Ovary (tissue), 7 donors: ENCODE measurements at regions not wholly inside any gene's neighbourhood (a gene's known extent, or its start where the extent isn't known, plus 50 kb on each side); places are given as distances from the start of the nearest gene placed in this dataset.

Source experiments
- DNase-seq, 5 donors: peaks; one replicate each; pipeline ENCODE4 v3.0.0-alpha.2; 2019 to 2020
- H3K27ac ChIP-seq, 2 donors: fragments of 200-600 bp; one replicate each; pipeline versions ENCODE4 v1.5.1 to v1.8.0; 2019 to 2022
- H3K27me3 ChIP-seq: fragments of 200-600 bp; one replicate; pipeline ENCODE4 v1.8.0; 2022
- H3K36me3 ChIP-seq: fragments of 200-600 bp; sonication (generic); one replicate; pipeline ENCODE4 v1.5.1; 2019
- H3K4me1 ChIP-seq: one replicate; pipeline ENCODE4 v1.8.1; 2013; ENCODE audit warnings: mild to moderate bottlenecking, moderate library complexity; ENCODE audit not compliant: insufficient read depth
- H3K4me3 ChIP-seq: fragments of 200-600 bp; sonication (generic); one replicate; pipeline ENCODE4 v1.5.1; 2017
- H3K9me3 ChIP-seq, 2 donors: fragments of 200-600 bp in 1 of 2; sonication (generic) in 1 of 2; one replicate each; pipeline versions ENCODE4 v1.5.1 to v1.8.1; 2013 to 2019; ENCODE audit warnings: mild to moderate bottlenecking in 1 of 2, moderate library complexity in 1 of 2
- EP300 ChIP-seq: sonication (generic); formaldehyde crosslinking; IDR thresholded peaks from one replicate; pipeline ENCODE4 v1.6.1; 2017; ENCODE audit warnings: antibody characterized with exemption
- POLR2A ChIP-seq: fragments of 450-650 bp; IDR thresholded peaks from one replicate; pipeline ENCODE4 v1.6.1; 2017; ENCODE audit warnings: antibody characterized with exemption, mild to moderate bottlenecking, moderate library complexity
- WGBS, 3 donors: extraction: QIAGEN DNeasy Blood & Tissue Kit in 1 of 3; methylation state at CpG; one replicate each; pipeline versions ENCODE4 v1.1.5 to v1.1.7; 2013 to 2017; 5-methylcytosine and 5-hydroxymethylcytosine counted together
- intact Hi-C, 4 donors: fragments of 100-400 bp; cut with DNase I; formaldehyde crosslinking; loops; one replicate each; pipeline versions ENCODE4 v1.11.0 to v1.15.1; 2022 to 2023
- TF ChIP-seq, protein P1 (sequence below), 3 donors: fragments of 450-650 bp in 2 of 3; fragments of 200-600 bp in 1 of 3; IDR thresholded peaks; one replicate each; pipeline versions ENCODE4 v1.5.1 to v1.8.0; 2016 to 2022; ENCODE audit warnings: antibody characterized with exemption in 3 of 3, mild to moderate bottlenecking in 1 of 3
- donor health status: DM: no; HTN: no; CAD: no; lungs with moderate emphysema.
- donor health status: DM: no; HTN: no; CAD: no.
- donor health status: Bipolar disorder and iron deficiency.
- donor health status: DM: no; HTN: no; CAD: no.
- donor health status: DM: yes; HTN: yes; CAD: no.

DNA sequence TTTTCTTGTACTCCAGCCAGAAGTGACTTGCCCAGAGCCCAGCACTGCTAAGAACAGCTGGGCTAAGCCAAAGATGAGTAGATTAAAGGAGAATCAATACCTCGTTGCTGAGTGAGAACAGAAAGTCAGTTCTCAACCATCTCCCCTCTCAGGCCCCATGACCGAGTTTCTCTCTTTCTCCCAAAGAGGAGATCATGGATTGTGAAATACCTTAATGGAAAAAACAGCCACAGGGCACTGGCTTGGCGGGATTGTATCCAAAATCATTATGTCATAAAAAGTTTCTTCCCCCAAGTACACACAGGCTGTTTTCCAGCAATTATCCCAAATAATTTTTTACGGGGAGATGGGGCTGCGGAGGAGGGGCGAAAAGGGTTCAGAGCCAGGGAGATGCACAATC is 111.8 kb upstream of the TMEM45B start:
- H3K27ac ChIP-seq, result no peak overlapping the region
- no peaks in the 10 kb centered on the region for H3K4me1 ChIP-seq
- DNase-seq, result no peak
- TF ChIP-seq EP300, result no peak
- TF ChIP-seq, protein P1, sequence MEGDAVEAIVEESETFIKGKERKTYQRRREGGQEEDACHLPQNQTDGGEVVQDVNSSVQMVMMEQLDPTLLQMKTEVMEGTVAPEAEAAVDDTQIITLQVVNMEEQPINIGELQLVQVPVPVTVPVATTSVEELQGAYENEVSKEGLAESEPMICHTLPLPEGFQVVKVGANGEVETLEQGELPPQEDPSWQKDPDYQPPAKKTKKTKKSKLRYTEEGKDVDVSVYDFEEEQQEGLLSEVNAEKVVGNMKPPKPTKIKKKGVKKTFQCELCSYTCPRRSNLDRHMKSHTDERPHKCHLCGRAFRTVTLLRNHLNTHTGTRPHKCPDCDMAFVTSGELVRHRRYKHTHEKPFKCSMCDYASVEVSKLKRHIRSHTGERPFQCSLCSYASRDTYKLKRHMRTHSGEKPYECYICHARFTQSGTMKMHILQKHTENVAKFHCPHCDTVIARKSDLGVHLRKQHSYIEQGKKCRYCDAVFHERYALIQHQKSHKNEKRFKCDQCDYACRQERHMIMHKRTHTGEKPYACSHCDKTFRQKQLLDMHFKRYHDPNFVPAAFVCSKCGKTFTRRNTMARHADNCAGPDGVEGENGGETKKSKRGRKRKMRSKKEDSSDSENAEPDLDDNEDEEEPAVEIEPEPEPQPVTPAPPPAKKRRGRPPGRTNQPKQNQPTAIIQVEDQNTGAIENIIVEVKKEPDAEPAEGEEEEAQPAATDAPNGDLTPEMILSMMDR (IDR thresholded peaks at IDR 0.05), result no peak
- TF ChIP-seq POLR2A, result no peak
- intact Hi-C loops, result no loop called here
- no peaks in the 10 kb centered on the region for H3K36me3 ChIP-seq
- H3K9me3 ChIP-seq, result no peaks in the 10 kb centered on the region
- 47 to 64% (median 54%) methylated on average over 6 of the region's 6 CpGs for WGBS, 3 donors
- no peaks in the 10 kb centered on the region for H3K27me3 ChIP-seq
- H3K4me3 ChIP-seq, result no peak overlapping the region

DNA sequence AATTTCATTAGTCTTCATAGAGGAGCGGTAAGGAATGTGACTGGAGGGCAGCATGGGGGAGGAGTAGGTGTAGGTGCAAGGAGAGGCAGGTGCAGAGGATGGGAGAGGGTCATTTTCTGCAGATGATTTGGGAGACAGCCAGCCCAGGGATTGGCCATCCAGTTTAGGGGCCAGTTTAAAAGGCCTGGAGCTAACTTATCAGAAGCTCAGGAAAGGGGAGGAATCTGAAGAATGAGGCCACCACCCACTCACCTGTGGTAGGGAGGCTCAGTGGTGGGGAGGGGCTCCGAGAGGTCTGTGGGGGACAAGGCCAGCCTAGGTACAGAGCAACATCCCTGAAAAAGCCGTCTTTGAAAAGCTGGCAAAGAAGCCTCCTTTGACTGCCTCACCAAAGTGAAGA is 110.8 kb upstream of the TMEM45B start:
- WGBS, 3 donors, result 69 to 78% (median 78%) methylated on average over 3 of the region's 3 CpGs
- no peak overlapping the region for H3K27ac ChIP-seq
- H3K9me3 ChIP-seq, result no peaks in the 10 kb centered on the region
- TF ChIP-seq, protein P1 (IDR thresholded peaks at IDR 0.05), result no peak
- TF ChIP-seq EP300 (no peak), POLR2A (no peak)
- no peak for DNase-seq
- no peaks in the 10 kb centered on the region for H3K27me3 ChIP-seq
- H3K4me3 ChIP-seq, result no peak overlapping the region
- H3K4me1 ChIP-seq, result no peaks in the 10 kb centered on the region
- intact Hi-C loops, result no loop called here
- H3K36me3 ChIP-seq, result no peaks in the 10 kb centered on the region

GRCh38 chr11:129705341-129705740 is 110.3 kb upstream of the TMEM45B start:
- no peaks in the 10 kb centered on the region for H3K27me3 ChIP-seq
- H3K4me1 ChIP-seq, result no peaks in the 10 kb centered on the region
- H3K9me3 ChIP-seq, result no peaks in the 10 kb centered on the region
- no peak overlapping the region for H3K27ac ChIP-seq
- intact Hi-C loops, result no loop called here
- H3K36me3 ChIP-seq, result no peaks in the 10 kb centered on the region
- TF ChIP-seq, protein P1 (IDR thresholded peaks at IDR 0.05), result no peak
- TF ChIP-seq EP300 (no peak), POLR2A (no peak)
- no peak for DNase-seq
- 76 to 82% (median 80%) methylated on average over 8 of the region's 8 CpGs for WGBS, 3 donors
- no peak overlapping the region for H3K4me3 ChIP-seq

DNA sequence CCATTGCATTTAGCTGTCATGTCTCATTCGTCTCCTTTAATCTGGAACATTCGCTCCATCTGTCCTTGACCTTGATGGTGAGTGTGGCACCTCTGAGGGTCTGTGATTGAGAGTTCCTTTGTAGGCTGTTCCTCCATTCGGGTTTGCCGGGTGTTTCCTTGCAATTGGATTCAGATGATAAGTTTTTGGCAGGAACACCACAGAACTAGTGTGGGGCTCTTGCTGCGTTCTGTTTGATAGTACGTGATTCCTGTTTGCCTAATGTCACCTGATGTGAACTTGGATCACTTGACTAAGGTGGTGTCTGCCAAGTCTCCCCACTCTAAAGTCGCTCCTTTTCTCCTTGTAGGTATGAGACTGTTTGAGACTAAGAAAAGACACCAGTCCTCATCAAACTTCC is 109.7 kb upstream of the TMEM45B start:
- intact Hi-C loops, result no loop called here
- H3K4me3 ChIP-seq, result no peak overlapping the region
- no peak overlapping the region for H3K27ac ChIP-seq
- TF ChIP-seq EP300 (no peak), POLR2A (no peak)
- TF ChIP-seq, protein P1 (IDR thresholded peaks at IDR 0.05), result no peak
- H3K36me3 ChIP-seq, result no peaks in the 10 kb centered on the region
- no peaks in the 10 kb centered on the region for H3K27me3 ChIP-seq
- WGBS, 3 donors, result 38 to 67% (median 57%) methylated on average over 7 of the region's 7 CpGs
- no peaks in the 10 kb centered on the region for H3K4me1 ChIP-seq
- DNase-seq, result no peak
- no peaks in the 10 kb centered on the region for H3K9me3 ChIP-seq
